Endothelial cell (in vitro differentiated cells): ENCODE measurements at regions not wholly inside any gene's neighbourhood (a gene's known extent, or its start where the extent isn't known, plus 50 kb on each side); places are given as distances from the start of the nearest gene placed in this dataset.
"Not testable (repeated sequence)": the region's sequence is repeated elsewhere in the genome, so short reads cannot be mapped to it uniquely, and the experiment has no call there.

Experiments used
- DNase-seq: peaks from one replicate; pipeline ENCODE4 v3.0.0; 2021; ENCODE audit warnings: low spot score
- H3K27ac Mint-ChIP-seq: one replicate; pipeline ENCODE4 v1.8.0; 2021; ENCODE audit warnings: mixed read lengths, inconsistent platforms; ENCODE audit not compliant: unreplicated experiment
- H3K27me3 Mint-ChIP-seq: one replicate; pipeline ENCODE4 v1.8.0; 2021; ENCODE audit warnings: mild to moderate bottlenecking, moderate library complexity, mixed read lengths, inconsistent platforms; ENCODE audit not compliant: unreplicated experiment
- H3K36me3 Mint-ChIP-seq: one replicate; pipeline ENCODE4 v1.8.0; 2021; ENCODE audit warnings: mild to moderate bottlenecking, low read depth, mixed read lengths, inconsistent platforms; ENCODE audit not compliant: unreplicated experiment
- H3K4me1 Mint-ChIP-seq: one replicate; pipeline ENCODE4 v1.8.0; 2021; ENCODE audit warnings: mild to moderate bottlenecking, mixed read lengths, inconsistent platforms; ENCODE audit not compliant: unreplicated experiment
- H3K4me3 Mint-ChIP-seq: one replicate; pipeline ENCODE4 v1.8.0; 2021; ENCODE audit warnings: mild to moderate bottlenecking, mixed read lengths, inconsistent platforms; ENCODE audit not compliant: unreplicated experiment
- H3K9me3 Mint-ChIP-seq: one replicate; pipeline ENCODE4 v1.8.0; 2021; ENCODE audit warnings: mixed read lengths, inconsistent platforms; ENCODE audit not compliant: unreplicated experiment
- CTCF ChIP-seq: fragments of 200-600 bp; sonication (generic); IDR thresholded peaks from one replicate; pipeline ENCODE4 v1.5.0; 2021; ENCODE audit warnings: antibody characterized with exemption; ENCODE audit not compliant: unreplicated experiment

DNA sequence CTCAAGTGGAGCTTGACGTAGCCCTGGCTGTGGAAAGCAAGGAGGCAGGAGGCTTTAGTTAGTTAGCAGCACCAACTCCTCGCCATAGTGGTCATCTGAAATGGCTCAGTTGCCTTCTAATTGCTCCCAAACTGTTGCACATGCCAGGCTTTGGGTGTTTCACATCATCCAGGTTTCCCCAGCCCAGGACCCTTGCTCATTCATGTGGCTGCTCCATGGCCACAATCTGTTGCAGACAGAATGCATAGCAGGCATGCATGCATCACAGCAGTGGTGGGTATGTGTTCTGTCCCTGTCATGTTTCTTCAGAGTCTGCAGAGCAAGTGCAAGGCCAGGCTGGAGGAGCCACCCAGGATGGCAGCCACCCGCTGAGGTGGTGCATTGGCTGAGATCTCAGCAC is 407.6 kb downstream of the TSHZ3 start:
- no peak for DNase-seq
- Mint-ChIP-seq H3K4me1 (no peaks in the 10 kb centered on the region), H3K9me3 (no peaks in the 10 kb centered on the region), H3K27me3 (peaks cover 1% of the 10 kb centered on the region), H3K27ac (no peak overlapping the region), H3K36me3 (no peaks in the 10 kb centered on the region), H3K4me3 (no peak overlapping the region)
- no peak for TF ChIP-seq CTCF

- no peak for TF ChIP-seq CTCF
- no peak for DNase-seq
- H3K27me3 Mint-ChIP-seq = no peaks in the 10 kb centered on the region
- no peak overlapping the region for H3K4me3 Mint-ChIP-seq
- H3K4me1 Mint-ChIP-seq = peaks cover 4% of the 10 kb centered on the region
- H3K27ac Mint-ChIP-seq = no peak overlapping the region
- H3K9me3 Mint-ChIP-seq = no peaks in the 10 kb centered on the region
- H3K36me3 Mint-ChIP-seq = no peaks in the 10 kb centered on the region
These were observed 413.0 kb downstream of the TSHZ3 start for GRCh38 chr19:30936276-30936675.

DNA sequence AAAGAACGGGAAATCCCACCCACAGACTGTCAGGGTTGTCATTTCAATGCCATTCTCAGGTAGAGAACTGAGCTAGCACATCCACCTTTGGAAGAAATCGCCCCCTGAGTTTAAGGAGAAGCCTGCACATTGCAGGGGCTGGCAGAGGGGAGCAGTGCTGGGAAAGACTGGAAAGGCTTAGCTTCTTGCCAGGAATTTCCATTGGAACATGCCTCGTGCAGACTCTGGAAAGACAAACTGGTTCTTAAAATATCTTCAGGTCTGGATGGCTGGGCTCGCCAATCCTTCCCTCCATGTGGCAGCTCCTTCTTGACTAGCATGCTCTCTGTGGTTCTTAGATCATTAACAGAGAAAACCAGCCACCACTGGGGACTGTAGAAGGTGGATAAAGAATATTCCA is 414.1 kb downstream of the TSHZ3 start:
- Mint-ChIP-seq H3K36me3 (no peaks in the 10 kb centered on the region), H3K4me3 (no peak overlapping the region), H3K9me3 (no peaks in the 10 kb centered on the region), H3K27me3 (no peaks in the 10 kb centered on the region), H3K27ac (no peak overlapping the region), H3K4me1 (peaks cover 4% of the 10 kb centered on the region)
- no peak for TF ChIP-seq CTCF
- no peak for DNase-seq

GRCh38 chr19:30933454-30933853 is 415.8 kb downstream of the TSHZ3 start:
- H3K27me3 Mint-ChIP-seq, H3K9me3 Mint-ChIP-seq, H3K36me3 Mint-ChIP-seq, H3K4me3 Mint-ChIP-seq, H3K27ac Mint-ChIP-seq, DNase-seq, H3K4me1 Mint-ChIP-seq: not testable (repeated sequence)

DNA sequence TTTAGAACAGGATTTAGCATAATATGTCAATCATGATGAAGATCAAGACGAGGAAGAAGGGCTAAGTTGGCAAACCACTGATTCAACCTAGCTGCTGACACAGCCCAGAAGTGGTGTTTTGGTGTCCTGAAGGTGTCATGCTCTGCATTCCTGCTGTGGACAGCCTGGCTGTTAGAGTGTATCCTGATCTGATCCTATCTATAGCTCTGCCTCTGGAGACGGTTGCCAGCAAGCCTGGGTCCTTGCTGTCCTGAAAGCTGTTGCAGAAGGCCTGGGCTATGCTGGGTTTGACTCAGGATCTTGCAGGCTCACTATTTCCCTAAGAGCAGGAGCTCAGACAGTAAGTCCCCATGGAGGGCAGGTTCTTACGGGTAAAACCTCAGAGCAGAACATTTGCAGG is 416.4 kb downstream of the TSHZ3 start:
- Mint-ChIP-seq H3K27ac (no peak overlapping the region), H3K9me3 (no peaks in the 10 kb centered on the region), H3K4me3 (no peak overlapping the region), H3K27me3 (no peaks in the 10 kb centered on the region), H3K4me1 (peaks cover 4% of the 10 kb centered on the region), H3K36me3 (peaks cover under 1% of the 10 kb centered on the region)
- no peak for DNase-seq
- TF ChIP-seq CTCF = no peak
